Sciatic nerve (tissue), 2 donors: ENCODE measurements at regions not wholly inside any gene's neighbourhood (a gene's known extent, or its start where the extent isn't known, plus 50 kb on each side); places are given as distances from the start of the nearest gene placed in this dataset.
A peak's percentile ranks its signal among the peaks of the same experiment; 100 is the strongest.
"Not testable (repeated sequence)": the region's sequence is repeated elsewhere in the genome, so short reads cannot be mapped to it uniquely, and the experiment has no call there.

Source experiments
- ATAC-seq: fragments of 200-7000 bp; cut with Tn5 transposase; one replicate; pipeline ENCODE4 v1.9.1; 2020; ENCODE audit warnings: mild to moderate bottlenecking, moderate library complexity
- DNase-seq: peaks from one replicate; pipeline ENCODE4 v3.0.0-alpha.2; 2020; ENCODE audit warnings: low spot score
- intact Hi-C: fragments of 100-400 bp; cut with DNase I; formaldehyde crosslinking; loops from one replicate; pipeline ENCODE4 v1.14.2; 2022
- donor health status: DM: no; HTN: no; CAD: no.
- donor health status: DM: no; HTN: no; CAD: no.

- DNase-seq (peak; percentile 72), ATAC-seq (peak; percentile 71)
- intact Hi-C loops = no loop called here
Measured at GRCh38 chr14:99995700-99996356, 69.4 kb upstream of the EVL start.

DNA sequence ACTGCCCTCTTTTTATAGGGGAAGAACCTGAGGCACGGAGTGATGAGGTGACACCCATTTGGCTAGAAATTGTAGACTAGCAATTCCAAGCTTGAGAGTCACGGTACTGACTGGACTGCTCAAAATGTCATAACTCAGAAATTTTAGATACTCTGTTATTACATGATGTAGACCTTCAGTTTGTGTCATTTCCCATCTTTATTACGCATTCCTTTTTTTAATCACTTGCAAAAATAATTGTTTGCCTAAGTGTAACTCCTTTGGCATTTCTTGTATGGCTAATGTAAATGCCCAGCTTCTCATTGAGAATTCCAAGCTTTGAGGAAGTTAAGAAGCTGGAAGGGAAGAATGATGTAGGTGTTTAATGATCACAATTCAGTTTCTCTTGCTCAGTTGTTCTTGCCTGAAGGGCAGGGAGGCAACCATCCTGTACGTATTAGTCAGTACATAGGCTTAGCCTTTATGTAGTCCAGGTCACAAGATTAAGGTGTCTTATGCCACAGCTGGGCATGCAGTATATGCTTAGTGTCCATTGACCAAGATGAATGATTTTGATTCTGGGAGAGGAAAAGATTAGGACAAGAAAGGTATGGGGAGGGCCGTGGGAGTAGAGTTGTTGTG, 68.2 kb upstream of the EVL start:
- no peak for ATAC-seq
- intact Hi-C loops = no loop called here
- no peak for DNase-seq

- ATAC-seq, DNase-seq, intact Hi-C loops: not testable (repeated sequence)
Measured at GRCh38 chr14:100000398-100000797, 64.8 kb upstream of the EVL start.

GRCh38 chr14:100004392-100004791, 60.8 kb upstream of the EVL start:
- intact Hi-C loops = no loop called here
- no peak for DNase-seq
- no peak for ATAC-seq

- DNase-seq = no peak
- intact Hi-C loops = no loop called here
- no peak for ATAC-seq
Measured at GRCh38 chr14:100007254-100007653, 58.0 kb upstream of the EVL start.

GRCh38 chr14:100009802-100010201, 55.4 kb upstream of the EVL start:
- ATAC-seq, intact Hi-C loops, DNase-seq: not testable (repeated sequence)

DNA sequence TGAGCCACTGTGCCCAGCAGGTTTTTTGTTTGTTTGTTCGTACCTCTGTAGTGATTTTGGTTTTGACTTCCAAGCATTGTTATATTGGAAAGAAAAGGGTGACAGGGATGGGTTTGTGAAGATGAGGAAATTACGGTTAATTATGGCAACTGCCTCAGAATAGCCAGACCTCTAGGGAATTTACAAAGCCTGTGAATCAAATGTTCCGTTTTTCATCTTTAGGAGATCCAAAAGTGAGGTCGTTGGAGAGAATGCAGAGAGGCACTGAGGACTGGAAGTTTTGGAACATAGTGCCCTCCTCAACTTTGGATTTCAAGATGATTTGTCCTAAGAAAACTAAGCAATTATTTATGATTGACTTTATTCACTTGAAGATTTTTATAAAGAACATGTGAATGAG, 54.5 kb upstream of the EVL start:
- intact Hi-C loops = no loop called here
- ATAC-seq = peak; percentile 73
- DNase-seq = no peak

GRCh38 chr14:100011628-100012325, 53.4 kb upstream of the EVL start:
- ATAC-seq (no peak), DNase-seq (no peak)
- intact Hi-C loops = no loop called here

- intact Hi-C loops = no loop called here
- DNase-seq (no peak), ATAC-seq (peak; percentile 69)
Measured at GRCh38 chr14:100012478-100013327, 52.5 kb upstream of the EVL start.

- intact Hi-C loops = no loop called here
- no peak for ATAC-seq
- DNase-seq = no peak
Measured at GRCh38 chr14:100015251-100015655, 50.0 kb upstream of the EVL start.
